Lower lobe of right lung (tissue), 2 donors: ENCODE measurements at regions not wholly inside any gene's neighbourhood (a gene's known extent, or its start where the extent isn't known, plus 50 kb on each side); places are given as distances from the start of the nearest gene placed in this dataset.
"Not testable (repeated sequence)": the region's sequence is repeated elsewhere in the genome, so short reads cannot be mapped to it uniquely, and the experiment has no call there.

ENCODE experiments used
- ATAC-seq, 2 donors: fragments of 200-7000 bp; cut with Tn5 transposase; one replicate each; pipeline ENCODE4 v1.9.1; 2020 to 2022; ENCODE audit warnings: mild to moderate bottlenecking in 2 of 2, moderate library complexity in 2 of 2
- DNase-seq: peaks from one replicate; pipeline ENCODE4 v3.0.0-alpha.2; 2020
- H3K27ac ChIP-seq: fragments of 200-600 bp; one replicate; pipeline ENCODE4 v1.8.0; 2022
- H3K27me3 ChIP-seq: fragments of 200-600 bp; one replicate; pipeline ENCODE4 v1.8.0; 2022; ENCODE audit warnings: low read depth
- H3K36me3 ChIP-seq: fragments of 200-600 bp; one replicate; pipeline ENCODE4 v1.8.0; 2022; ENCODE audit warnings: mild to moderate bottlenecking
- H3K4me1 ChIP-seq: fragments of 200-600 bp; one replicate; pipeline ENCODE4 v1.8.0; 2022
- H3K4me3 ChIP-seq: fragments of 200-600 bp; one replicate; pipeline ENCODE4 v1.8.0; 2022; ENCODE audit warnings: mild to moderate bottlenecking
- H3K9me3 ChIP-seq: fragments of 200-600 bp; one replicate; pipeline ENCODE4 v1.8.0; 2022
- intact Hi-C: fragments of 100-400 bp; cut with DNase I; formaldehyde crosslinking; loops from one replicate; pipeline ENCODE4 v1.11.0; 2022
- TF ChIP-seq, protein P1 (sequence below): fragments of 200-600 bp; IDR thresholded peaks from one replicate; pipeline ENCODE4 v1.8.0; 2022; ENCODE audit warnings: antibody characterized with exemption, mild to moderate bottlenecking
- donor health status: DM: no; HTN: yes; CAD: no; lungs with severe emphysema.

DNA sequence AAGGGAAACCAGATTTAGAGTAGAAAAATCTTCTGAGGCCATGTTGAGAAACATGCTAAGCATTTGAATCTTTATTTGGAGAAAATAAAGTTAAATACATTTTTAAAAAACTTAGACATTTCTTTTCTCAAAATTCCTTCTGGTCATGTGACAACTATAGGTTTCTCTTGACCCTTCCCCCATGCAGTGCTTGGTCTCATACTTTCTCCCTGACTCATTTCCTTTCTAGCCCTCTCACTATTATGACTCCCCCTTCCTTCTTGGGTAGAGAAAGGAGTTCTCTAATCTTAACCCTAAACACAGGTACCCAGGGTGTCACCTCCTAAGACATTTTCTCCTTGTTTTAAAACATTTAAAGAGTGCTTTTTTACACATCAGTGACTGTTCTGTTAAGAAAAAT, 179.5 kb upstream of the TMEM106B start:
- no peak for ATAC-seq
- Histone ChIP-seq H3K36me3 (no peaks in the 10 kb centered on the region), H3K4me1 (no peaks in the 10 kb centered on the region), H3K27ac (no peak overlapping the region), H3K9me3 (no peaks in the 10 kb centered on the region), H3K4me3 (no peak overlapping the region), H3K27me3 (no peaks in the 10 kb centered on the region)
- TF ChIP-seq, protein P1, sequence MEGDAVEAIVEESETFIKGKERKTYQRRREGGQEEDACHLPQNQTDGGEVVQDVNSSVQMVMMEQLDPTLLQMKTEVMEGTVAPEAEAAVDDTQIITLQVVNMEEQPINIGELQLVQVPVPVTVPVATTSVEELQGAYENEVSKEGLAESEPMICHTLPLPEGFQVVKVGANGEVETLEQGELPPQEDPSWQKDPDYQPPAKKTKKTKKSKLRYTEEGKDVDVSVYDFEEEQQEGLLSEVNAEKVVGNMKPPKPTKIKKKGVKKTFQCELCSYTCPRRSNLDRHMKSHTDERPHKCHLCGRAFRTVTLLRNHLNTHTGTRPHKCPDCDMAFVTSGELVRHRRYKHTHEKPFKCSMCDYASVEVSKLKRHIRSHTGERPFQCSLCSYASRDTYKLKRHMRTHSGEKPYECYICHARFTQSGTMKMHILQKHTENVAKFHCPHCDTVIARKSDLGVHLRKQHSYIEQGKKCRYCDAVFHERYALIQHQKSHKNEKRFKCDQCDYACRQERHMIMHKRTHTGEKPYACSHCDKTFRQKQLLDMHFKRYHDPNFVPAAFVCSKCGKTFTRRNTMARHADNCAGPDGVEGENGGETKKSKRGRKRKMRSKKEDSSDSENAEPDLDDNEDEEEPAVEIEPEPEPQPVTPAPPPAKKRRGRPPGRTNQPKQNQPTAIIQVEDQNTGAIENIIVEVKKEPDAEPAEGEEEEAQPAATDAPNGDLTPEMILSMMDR: no peak
- DNase-seq: no peak
- intact Hi-C loops: no loop called here

DNA sequence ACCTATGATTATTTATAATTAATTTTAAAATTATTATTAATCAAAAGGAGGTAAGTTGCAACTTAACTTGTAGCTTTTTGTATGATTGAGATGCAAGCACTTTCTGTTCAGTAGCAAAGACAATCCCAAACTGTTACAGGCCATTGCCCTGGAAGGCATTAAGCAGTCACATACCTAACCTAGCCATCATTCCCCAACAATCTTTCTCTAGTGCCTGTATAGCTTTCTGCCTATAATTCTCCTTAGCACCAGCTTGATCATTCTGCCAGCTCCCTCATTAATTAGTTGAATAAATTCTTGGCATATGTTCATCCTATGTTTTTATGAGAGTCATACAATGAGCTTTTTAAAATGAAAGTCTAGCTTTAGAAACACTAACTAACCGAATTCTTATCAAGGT, 178.9 kb upstream of the TMEM106B start:
- no peak for ATAC-seq
- TF ChIP-seq, protein P1: no peak
- intact Hi-C loops: no loop called here

DNA sequence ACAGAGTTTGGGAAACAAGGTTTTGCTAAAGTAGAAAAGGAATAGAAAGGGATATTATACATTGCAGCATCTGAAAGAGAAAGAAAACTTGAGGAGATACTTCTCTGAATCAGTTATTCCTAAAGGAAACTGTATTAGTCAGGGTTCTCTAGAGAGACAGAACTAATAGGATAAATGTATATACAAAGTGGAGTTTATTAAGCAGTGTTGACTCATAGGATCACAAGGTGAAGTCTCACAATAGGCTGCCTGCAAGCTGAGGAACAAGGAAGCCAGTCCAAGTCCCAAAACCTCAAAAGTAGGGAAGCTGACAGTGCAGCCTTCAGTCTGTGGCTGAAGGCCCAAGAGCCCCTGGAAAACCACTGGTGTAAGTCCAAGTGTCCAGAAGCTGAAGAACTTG, 167.6 kb upstream of the TMEM106B start:
- not testable (repeated sequence) for H3K27me3 ChIP-seq

More for the DNA sequence above, 178.9 kb upstream of the TMEM106B start:
- H3K36me3 ChIP-seq: no peaks in the 10 kb centered on the region
- no peaks in the 10 kb centered on the region for H3K4me1 ChIP-seq
- no peak for DNase-seq
- no peaks in the 10 kb centered on the region for H3K9me3 ChIP-seq
- H3K27me3 ChIP-seq: no peaks in the 10 kb centered on the region
- no peak overlapping the region for H3K4me3 ChIP-seq
- no peak overlapping the region for H3K27ac ChIP-seq

DNA sequence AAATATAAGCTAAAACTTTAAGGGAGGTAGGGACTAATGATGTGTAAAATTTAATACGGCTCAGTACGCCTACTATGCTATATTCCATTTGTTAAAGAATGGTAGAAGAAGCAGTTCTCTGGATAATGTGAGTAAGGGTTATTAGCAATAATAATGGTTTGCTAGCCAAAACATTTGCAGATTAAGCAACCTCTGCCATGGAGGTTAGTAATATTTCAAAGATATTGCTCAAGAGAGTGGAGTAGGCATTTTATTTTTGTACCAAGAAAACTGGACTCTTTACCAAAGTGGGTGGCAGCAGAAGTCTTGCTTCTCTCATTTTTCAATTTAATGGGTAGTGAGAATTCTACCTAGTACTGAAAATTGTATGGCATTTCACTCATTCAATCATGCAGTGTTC, 158.9 kb upstream of the TMEM106B start:
- Histone ChIP-seq H3K4me1 (no peaks in the 10 kb centered on the region), H3K4me3 (no peak overlapping the region), H3K36me3 (no peaks in the 10 kb centered on the region), H3K27me3 (no peaks in the 10 kb centered on the region), H3K27ac (no peak overlapping the region), H3K9me3 (peaks cover 5% of the 10 kb centered on the region)
- intact Hi-C loops: no loop called here
- DNase-seq (no peak), ATAC-seq (no peak)
- TF ChIP-seq, protein P1: no peak

More for the DNA sequence above, 167.6 kb upstream of the TMEM106B start:
- DNase-seq, H3K9me3 ChIP-seq, H3K27ac ChIP-seq, intact Hi-C loops, ATAC-seq, H3K4me1 ChIP-seq, H3K4me3 ChIP-seq, H3K36me3 ChIP-seq: not testable (repeated sequence)

DNA sequence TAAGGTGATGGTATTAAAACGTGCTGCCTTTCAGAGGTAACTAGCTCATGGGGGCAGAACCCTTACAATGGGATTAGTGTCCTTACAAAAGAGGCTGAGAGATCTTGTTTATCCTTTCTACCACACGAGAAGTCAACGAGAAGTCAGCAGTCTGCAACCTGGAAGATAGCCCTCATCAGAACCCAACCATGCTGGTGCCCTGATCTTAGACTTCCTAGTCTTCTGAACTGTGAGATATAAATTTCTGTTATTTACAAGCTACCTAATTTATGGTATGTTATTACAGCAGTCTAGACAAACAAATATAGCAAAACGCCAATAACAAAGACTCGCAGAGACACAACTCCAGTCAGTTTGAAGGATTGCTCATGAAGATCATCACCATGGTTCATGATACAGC, 157.5 kb upstream of the TMEM106B start:
- no peak for DNase-seq
- intact Hi-C loops: no loop called here
- TF ChIP-seq, protein P1: no peak

DNA sequence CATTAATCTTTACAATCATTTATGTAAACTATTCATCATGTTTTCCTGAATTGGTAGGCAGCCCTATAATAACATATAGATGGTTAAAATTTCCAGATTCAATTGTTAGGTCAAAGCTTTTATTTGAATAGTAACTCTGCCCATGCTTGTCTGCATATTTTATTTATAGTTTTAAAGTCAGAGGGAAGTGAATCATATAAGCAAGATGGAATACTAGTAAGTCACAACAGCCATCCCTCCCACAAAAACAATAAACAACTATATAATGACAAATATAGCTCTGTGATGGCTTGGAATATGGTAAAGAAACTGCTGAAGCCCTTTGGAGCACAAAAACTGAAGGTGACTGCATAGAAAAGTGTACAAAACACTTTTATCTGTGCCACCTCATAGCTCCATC, 156.3 kb upstream of the TMEM106B start:
- ATAC-seq (no peak), DNase-seq (no peak)
- TF ChIP-seq, protein P1: no peak
- peaks cover 6% of the 10 kb centered on the region for H3K9me3 ChIP-seq
- H3K36me3 ChIP-seq: no peaks in the 10 kb centered on the region
- no peaks in the 10 kb centered on the region for H3K4me1 ChIP-seq
- no peak overlapping the region for H3K4me3 ChIP-seq
- no peaks in the 10 kb centered on the region for H3K27me3 ChIP-seq
- intact Hi-C loops: no loop called here
- no peak overlapping the region for H3K27ac ChIP-seq

More for the DNA sequence above, 157.5 kb upstream of the TMEM106B start:
- Histone ChIP-seq H3K36me3 (no peaks in the 10 kb centered on the region), H3K9me3 (peaks cover 6% of the 10 kb centered on the region), H3K27me3 (no peaks in the 10 kb centered on the region), H3K4me1 (no peaks in the 10 kb centered on the region), H3K27ac (no peak overlapping the region), H3K4me3 (no peak overlapping the region)
- no peak for ATAC-seq
